BJ (cell line): ENCODE measurements at regions not wholly inside any gene's neighbourhood (a gene's known extent, or its start where the extent isn't known, plus 50 kb on each side); places are given as distances from the start of the nearest gene placed in this dataset.

Source experiments
- CTCF ChIA-PET: fragments of 350-600 bp; formaldehyde crosslinking; extraction: SDS; loops from one replicate; lab custom pipeline; 2021; ENCODE audit warnings: antibody characterized with exemption, inconsistent platforms; lab: Yijun Ruan, JAX
- POLR2A ChIA-PET: fragments of 300-600 bp; sonication (Branson Sonifier 250); formaldehyde crosslinking; extraction: SDS; loops from one replicate; lab custom pipeline; 2021; ENCODE audit warnings: antibody characterized with exemption; lab: Charles Lee
- DNase-seq: peaks from one replicate; pipeline ENCODE4 v3.0.0-alpha.2; 2011; ENCODE audit warnings: low read depth
- H3K27me3 ChIP-seq: 2 replicates; pipeline ENCODE4 v1.6.0; 2011; ENCODE audit warnings: low read length; ENCODE audit not compliant: control insufficient read depth, insufficient read depth
- H3K36me3 ChIP-seq: 2 replicates; pipeline ENCODE4 v1.5.1; 2011; ENCODE audit warnings: low read length; ENCODE audit not compliant: control insufficient read depth, insufficient read depth
- H3K4me3 ChIP-seq: 2 replicates; pipeline ENCODE4 v1.5.1; 2011; ENCODE audit warnings: low read depth, mild to moderate bottlenecking, control low read depth, low read length
- CTCF ChIP-seq: IDR thresholded peaks from 2 replicates; pipeline ENCODE4 v1.5.1; 2011; ENCODE audit warnings: low read depth, mild to moderate bottlenecking, control low read depth, inconsistent platforms, low read length, moderate library complexity; ENCODE audit not compliant: insufficient read depth

GRCh38 chr12:130254461-130255276 lies 83.0 kb upstream of the PIWIL1 start:
- POLR2A ChIA-PET, result no interaction called here
- CTCF ChIA-PET, result no interaction called here

GRCh38 chr12:130258863-130259262 lies 78.8 kb upstream of the PIWIL1 start:
- no peaks in the 10 kb centered on the region for H3K27me3 ChIP-seq
- TF ChIP-seq CTCF, result no peak
- POLR2A ChIA-PET, result no interaction called here
- no peak for DNase-seq
- no peak overlapping the region for H3K4me3 ChIP-seq
- no peaks in the 10 kb centered on the region for H3K36me3 ChIP-seq
- CTCF ChIA-PET, result interaction anchor here (0.7 kb wide), 1 partner anchor 62 kb away, joined by 3 read pairs; no protein-coding TSS in a partner anchor

More at GRCh38 chr12:130254461-130255276, 83.0 kb upstream of the PIWIL1 start:
- no peak for DNase-seq
- TF ChIP-seq CTCF, result no peak
- Histone ChIP-seq H3K27me3 (no peaks in the 10 kb centered on the region), H3K4me3 (no peak overlapping the region), H3K36me3 (no peaks in the 10 kb centered on the region)

- CTCF ChIA-PET, result no interaction called here
- POLR2A ChIA-PET, result no interaction called here
- H3K4me3 ChIP-seq, result no peak overlapping the region
- no peak for DNase-seq
- no peaks in the 10 kb centered on the region for H3K36me3 ChIP-seq
- H3K27me3 ChIP-seq, result no peaks in the 10 kb centered on the region
- TF ChIP-seq CTCF, result no peak
Measured at GRCh38 chr12:130263025-130263424, 74.7 kb upstream of the PIWIL1 start.

DNA sequence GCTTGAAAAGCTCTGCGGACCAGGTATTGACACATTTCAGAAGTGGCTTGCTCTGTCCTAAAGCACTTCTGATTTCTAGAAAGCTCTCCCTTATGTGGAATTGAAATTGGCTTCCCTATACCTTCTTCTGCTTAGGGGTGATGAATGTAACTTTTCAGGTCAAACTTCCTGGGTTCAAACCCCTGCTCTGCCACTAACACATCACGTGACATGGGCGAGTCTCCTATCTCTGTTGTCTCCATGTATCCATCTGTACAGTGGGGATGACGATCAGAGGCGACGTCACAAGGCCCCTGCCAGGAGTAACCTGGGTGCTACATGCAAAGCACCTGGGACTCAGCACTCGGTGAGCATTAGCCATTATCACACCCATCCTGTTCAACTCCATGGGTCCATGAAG lies 73.7 kb upstream of the PIWIL1 start:
- H3K4me3 ChIP-seq, result no peak overlapping the region
- H3K27me3 ChIP-seq, result no peaks in the 10 kb centered on the region
- no peak for DNase-seq
- no peaks in the 10 kb centered on the region for H3K36me3 ChIP-seq
- ChIA-PET CTCF (no interaction called here), POLR2A (no interaction called here)
- no peak for TF ChIP-seq CTCF

DNA sequence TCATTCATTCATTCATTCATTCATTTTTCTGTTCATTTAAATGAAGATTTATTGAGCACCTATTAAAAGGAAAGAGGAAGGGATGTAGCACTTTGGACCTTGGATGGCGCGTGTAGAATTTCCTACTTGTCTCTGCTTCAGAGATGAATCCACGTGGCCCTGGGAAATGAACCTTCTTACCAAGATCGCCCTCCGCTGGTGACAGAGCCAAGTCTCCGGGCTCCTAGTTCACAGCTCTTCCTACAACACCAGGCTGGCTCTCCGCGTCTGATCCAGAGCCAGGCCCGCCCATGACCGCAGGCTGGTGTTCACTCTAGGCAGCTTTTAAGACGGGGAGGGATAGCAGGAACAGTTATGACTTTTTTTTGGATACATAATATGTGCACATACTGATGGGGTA lies 70.9 kb upstream of the PIWIL1 start:
- Histone ChIP-seq H3K36me3 (no peaks in the 10 kb centered on the region), H3K27me3 (no peaks in the 10 kb centered on the region), H3K4me3 (no peak overlapping the region)
- TF ChIP-seq CTCF, result no peak
- POLR2A ChIA-PET, result no interaction called here
- DNase-seq, result no peak
- CTCF ChIA-PET, result no interaction called here
